ENCODE measurements at regions not wholly inside any gene's neighbourhood (a gene's known extent, or its start where the extent isn't known, plus 50 kb on each side); places are given as distances from the start of the nearest gene placed in this dataset.

- H3K27me3 ChIP-seq (ENCODE audit: insufficient read depth, poor library complexity, severe bottlenecking) = no peaks in the 10 kb centered on the region
- H3K4me1 ChIP-seq (ENCODE audit: insufficient read depth, poor library complexity, severe bottlenecking) = peaks cover 6% of the 10 kb centered on the region
- no peak overlapping the region for H3K4me3 ChIP-seq (ENCODE audit: severe bottlenecking)
- H3K36me3 ChIP-seq (ENCODE audit: low read depth) = no peaks in the 10 kb centered on the region
- no peaks in the 10 kb centered on the region for H3K9me3 ChIP-seq (ENCODE audit: severe bottlenecking)
- DNase-seq (ENCODE audit: low spot score) (no peak), ATAC-seq (ENCODE audit: low read depth) (no peak)
- H3K27ac ChIP-seq (ENCODE audit: poor library complexity, severe bottlenecking) = no peak overlapping the region
- TF ChIP-seq CTCF (IDR thresholded peaks at IDR 0.05; ENCODE audit: poor library complexity, severe bottlenecking) = no peak
These were observed 532.6 kb downstream of the KCNT2 start for GRCh38 chr1:196075621-196076020.

- Histone ChIP-seq H3K27ac (ENCODE audit: poor library complexity, severe bottlenecking) (no peak overlapping the region), H3K27me3 (ENCODE audit: insufficient read depth, poor library complexity, severe bottlenecking) (no peaks in the 10 kb centered on the region), H3K9me3 (ENCODE audit: severe bottlenecking) (no peaks in the 10 kb centered on the region), H3K4me1 (ENCODE audit: insufficient read depth, poor library complexity, severe bottlenecking) (peaks cover 6% of the 10 kb centered on the region), H3K36me3 (ENCODE audit: low read depth) (no peaks in the 10 kb centered on the region), H3K4me3 (ENCODE audit: severe bottlenecking) (no peak overlapping the region)
- DNase-seq (ENCODE audit: low spot score) (no peak), ATAC-seq (ENCODE audit: low read depth) (no peak)
- no peak for TF ChIP-seq CTCF (IDR thresholded peaks at IDR 0.05; ENCODE audit: poor library complexity, severe bottlenecking)
These were observed 534.1 kb downstream of the KCNT2 start for GRCh38 chr1:196074182-196074581.

GRCh38 chr1:196071447-196071846, 536.8 kb downstream of the KCNT2 start:
- H3K4me3 ChIP-seq (ENCODE audit: severe bottlenecking) = no peak overlapping the region
- H3K36me3 ChIP-seq (ENCODE audit: low read depth) = no peaks in the 10 kb centered on the region
- no peak for TF ChIP-seq CTCF (IDR thresholded peaks at IDR 0.05; ENCODE audit: poor library complexity, severe bottlenecking)
- H3K27ac ChIP-seq (ENCODE audit: poor library complexity, severe bottlenecking) = no peak overlapping the region
- no peaks in the 10 kb centered on the region for H3K9me3 ChIP-seq (ENCODE audit: severe bottlenecking)
- no peaks in the 10 kb centered on the region for H3K27me3 ChIP-seq (ENCODE audit: insufficient read depth, poor library complexity, severe bottlenecking)
- H3K4me1 ChIP-seq (ENCODE audit: insufficient read depth, poor library complexity, severe bottlenecking) = no peaks in the 10 kb centered on the region
- DNase-seq (ENCODE audit: low spot score) = no peak
- no peak for ATAC-seq (ENCODE audit: low read depth)

GRCh38 chr1:196070940-196071339, 537.3 kb downstream of the KCNT2 start:
- no peaks in the 10 kb centered on the region for H3K27me3 ChIP-seq (ENCODE audit: insufficient read depth, poor library complexity, severe bottlenecking)
- TF ChIP-seq CTCF (IDR thresholded peaks at IDR 0.05; ENCODE audit: poor library complexity, severe bottlenecking) = no peak
- H3K4me3 ChIP-seq (ENCODE audit: severe bottlenecking) = no peak overlapping the region
- no peak overlapping the region for H3K27ac ChIP-seq (ENCODE audit: poor library complexity, severe bottlenecking)
- DNase-seq (ENCODE audit: low spot score) (no peak), ATAC-seq (ENCODE audit: low read depth) (no peak)
- H3K9me3 ChIP-seq (ENCODE audit: severe bottlenecking) = no peaks in the 10 kb centered on the region
- no peaks in the 10 kb centered on the region for H3K36me3 ChIP-seq (ENCODE audit: low read depth)
- H3K4me1 ChIP-seq (ENCODE audit: insufficient read depth, poor library complexity, severe bottlenecking) = no peaks in the 10 kb centered on the region

GRCh38 chr1:196063952-196064351, 544.3 kb downstream of the KCNT2 start:
- no peaks in the 10 kb centered on the region for H3K9me3 ChIP-seq (ENCODE audit: severe bottlenecking)
- DNase-seq (ENCODE audit: low spot score) (no peak), ATAC-seq (ENCODE audit: low read depth) (no peak)
- peaks cover 12% of the 10 kb centered on the region for H3K4me1 ChIP-seq (ENCODE audit: insufficient read depth, poor library complexity, severe bottlenecking)
- H3K27ac ChIP-seq (ENCODE audit: poor library complexity, severe bottlenecking) = no peak overlapping the region
- H3K36me3 ChIP-seq (ENCODE audit: low read depth) = no peaks in the 10 kb centered on the region
- no peaks in the 10 kb centered on the region for H3K27me3 ChIP-seq (ENCODE audit: insufficient read depth, poor library complexity, severe bottlenecking)
- no peak overlapping the region for H3K4me3 ChIP-seq (ENCODE audit: severe bottlenecking)
- TF ChIP-seq CTCF (IDR thresholded peaks at IDR 0.05; ENCODE audit: poor library complexity, severe bottlenecking) = no peak

Measured in RWPE2 (cell line).